CD4-positive, alpha-beta T cell treated with Interferon gamma for 1 hour (primary cell): ENCODE measurements at regions not wholly inside any gene's neighbourhood (a gene's known extent, or its start where the extent isn't known, plus 50 kb on each side); places are given as distances from the start of the nearest gene placed in this dataset.

ENCODE experiments used
- DNase-seq: peaks from one replicate; pipeline ENCODE4 v3.0.0-alpha.2; 2020

GRCh38 chr2:236882930-236883329 is 202.8 kb upstream of the COPS8 start:
- no peak for DNase-seq

GRCh38 chr2:236883819-236884218 is 201.9 kb upstream of the COPS8 start:
- no peak for DNase-seq

GRCh38 chr2:236884569-236885175 is 201.0 kb upstream of the COPS8 start:
- no peak for DNase-seq

- DNase-seq, result no peak
Measured at GRCh38 chr2:236886456-236886855, 199.2 kb upstream of the COPS8 start.

GRCh38 chr2:236887531-236887930 is 198.2 kb upstream of the COPS8 start:
- DNase-seq, result no peak

- no peak for DNase-seq
Measured at GRCh38 chr2:236887953-236888793, 197.5 kb upstream of the COPS8 start.

GRCh38 chr2:236888794-236889780 is 196.6 kb upstream of the COPS8 start:
- no peak for DNase-seq

GRCh38 chr2:236889791-236890704 is 195.6 kb upstream of the COPS8 start:
- no peak for DNase-seq

GRCh38 chr2:236892721-236893120 is 193.0 kb upstream of the COPS8 start:
- DNase-seq, result no peak

- no peak for DNase-seq
Measured at GRCh38 chr2:236894791-236895190, 190.9 kb upstream of the COPS8 start.

GRCh38 chr2:236895497-236895896 is 190.2 kb upstream of the COPS8 start:
- DNase-seq, result no peak

- no peak for DNase-seq
Measured at GRCh38 chr2:236896688-236897087, 189.0 kb upstream of the COPS8 start.

GRCh38 chr2:236899146-236899545 is 186.5 kb upstream of the COPS8 start:
- DNase-seq, result no peak

- no peak for DNase-seq
Measured at GRCh38 chr2:236899950-236900640, 185.6 kb upstream of the COPS8 start.

- DNase-seq, result no peak
Measured at GRCh38 chr2:236901956-236902355, 183.7 kb upstream of the COPS8 start.

- no peak for DNase-seq
Measured at GRCh38 chr2:236903978-236904377, 181.7 kb upstream of the COPS8 start.

GRCh38 chr2:236904389-236905263 is 181.1 kb upstream of the COPS8 start:
- no peak for DNase-seq

GRCh38 chr2:236905976-236906375 is 179.7 kb upstream of the COPS8 start:
- no peak for DNase-seq

- DNase-seq, result no peak
Measured at GRCh38 chr2:236908439-236909192, 177.1 kb upstream of the COPS8 start.

GRCh38 chr2:236909193-236909504 is 176.5 kb upstream of the COPS8 start:
- DNase-seq, result no peak
